ENCODE measurements at regions not wholly inside any gene's neighbourhood (a gene's known extent, or its start where the extent isn't known, plus 50 kb on each side); places are given as distances from the start of the nearest gene placed in this dataset.

DNA sequence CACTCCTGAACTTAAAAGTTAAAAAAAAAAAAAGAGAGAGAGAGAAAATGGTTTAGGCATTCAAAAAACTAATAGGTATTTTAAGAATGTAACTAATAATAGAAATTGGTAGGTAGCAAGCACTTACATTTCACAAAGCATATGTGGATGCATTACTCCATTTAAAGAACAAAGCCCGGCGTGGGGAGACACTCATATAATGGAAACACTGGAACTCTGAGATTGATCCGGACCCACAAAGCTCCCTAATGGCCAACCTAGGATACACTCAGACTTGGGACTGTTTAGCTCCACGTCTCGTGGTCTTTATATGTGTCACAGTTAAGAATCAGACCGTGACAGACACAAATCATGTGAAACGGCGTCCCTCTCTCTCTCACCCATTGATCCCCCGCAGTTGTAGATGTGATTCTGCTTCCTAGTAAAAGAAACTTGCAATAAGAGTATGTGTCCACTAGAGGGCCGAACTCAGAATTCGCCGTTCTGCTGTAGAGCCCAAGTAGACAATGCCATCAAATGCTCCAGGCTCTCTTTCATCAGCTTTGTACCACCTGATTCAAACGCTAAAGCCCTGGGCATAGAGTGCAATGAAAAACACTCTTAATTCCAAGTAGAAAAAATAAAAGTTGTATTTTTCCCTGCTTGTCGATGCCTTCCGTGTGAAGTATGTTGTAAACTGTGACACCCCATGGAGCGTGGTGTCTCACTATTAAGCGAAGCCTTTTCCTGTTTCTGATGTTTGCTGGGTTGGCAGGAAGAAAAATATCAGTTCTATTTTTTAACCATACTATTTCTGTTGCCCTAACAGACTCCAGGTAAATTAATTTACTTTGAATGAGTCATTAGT lies 429.0 kb upstream of the MTPN start:
- H3K23ac ChIP-seq (ENCODE audit: low read depth, low read length) = no peak overlapping the region
- DNase-seq (peak; percentile 53), ATAC-seq (ENCODE audit: low read depth) (peak; percentile 94)
- intact Hi-C loops (cut with micrococcal nuclease) (loop anchor here (1.0 to 5.0 kb wide), 6 partner anchors 281 to 1186 kb away; no protein-coding TSS in a partner anchor), dilution Hi-C loops (cut with HindIII; ENCODE audit: low sequenced_read_pairs, unreplicated experiment) (no loop called here), in situ Hi-C loops (cut with MboI; ENCODE audit: low sequenced_read_pairs) (loop anchor here (25.0 kb wide), 1 partner anchor 1181 kb away; no protein-coding TSS in a partner anchor)
- no peak overlapping the region for H3K4ac ChIP-seq (ENCODE audit: low read depth, low read length)
- no peak overlapping the region for H2AK5ac ChIP-seq (ENCODE audit: low read depth, low read length)
- H2BK5ac ChIP-seq (ENCODE audit: low read depth, low read length, poor library complexity, severe bottlenecking) = no peak overlapping the region
- no peak overlapping the region for H3K4me3 ChIP-seq (ENCODE audit: insufficient read depth, low read depth, low read length)
- no peak overlapping the region for H2BK15ac ChIP-seq (ENCODE audit: low read depth, low read length)
- H3K79me1 ChIP-seq (ENCODE audit: low read depth in 1 of 2, low read length in 2 of 2) = no peaks in the 10 kb centered on the region
- no peak overlapping the region for H4K8ac ChIP-seq (ENCODE audit: low read depth in 2 of 2, low read length in 2 of 2)
- no peak overlapping the region for H2BK20ac ChIP-seq (ENCODE audit: low read depth, low read length)
- no peaks in the 10 kb centered on the region for H3K4me1 ChIP-seq (ENCODE audit: control insufficient read depth, insufficient read depth, low read length)
- WGBS, 2 experiments (ENCODE audit: extremely low coverage in 2 of 2, insufficient read length in 1 of 2) = no CpG with 5 or more reads among the region's 17 CpGs
- no TSS peak for BruUV-seq (replicated peaks)
- 0 out of 2 replicates have a peak overlapping the region, but pooled peaks have one; percentile 43 for H3K14ac ChIP-seq (replicated peaks; ENCODE audit: low read depth, low read length)
- H3K56ac ChIP-seq (ENCODE audit: extremely low read depth, insufficient read depth, low read length) = no peak overlapping the region
- POLR2A ChIA-PET (ENCODE audit: unreplicated experiment) = no interaction called here
- no peaks in the 10 kb centered on the region for H4K20me1 ChIP-seq (ENCODE audit: insufficient read depth, low read length)
- H3K9me3 ChIP-seq (ENCODE audit: control insufficient read depth, insufficient read depth, low read length) = no peaks in the 10 kb centered on the region
- no peak overlapping the region for H3K27ac ChIP-seq (ENCODE audit: insufficient read depth, low read length)
- H3K9me1 ChIP-seq (ENCODE audit: insufficient read depth, low read length) = no peaks in the 10 kb centered on the region
- H3K18ac ChIP-seq (ENCODE audit: low read depth, low read length) = no peak overlapping the region
- H3K4me2 ChIP-seq (ENCODE audit: low read depth, low read length) = peak overlapping the region; percentile 74
- H4K91ac ChIP-seq (ENCODE audit: insufficient read depth, low read depth, low read length) = no peak overlapping the region
- no peak overlapping the region for H2AK9ac ChIP-seq (replicated peaks; ENCODE audit: low read depth, low read length, poor library complexity)
- H3K9ac ChIP-seq (ENCODE audit: low read depth, low read length) = no peak overlapping the region
- no peaks in the 10 kb centered on the region; the same call in 1 of the 2 replicates for H3K27me3 ChIP-seq (ENCODE audit: control insufficient read depth, insufficient read depth, low read length)
- peak overlapping the region; percentile 84 for H2AFZ ChIP-seq (replicated peaks; ENCODE audit: low read length, poor library complexity)
- 0 out of 2 replicates have a peak overlapping the region, but pooled peaks have one; percentile 55 for H2BK120ac ChIP-seq (ENCODE audit: low read depth, low read length)
- no peaks in the 10 kb centered on the region for H3K36me3 ChIP-seq (ENCODE audit: control insufficient read depth, insufficient read depth, low read length)
- H4K5ac ChIP-seq (ENCODE audit: low read depth, low read length) = no peak overlapping the region
- CTCF ChIA-PET = interaction anchor here (0.5 to 1.5 kb wide), 5 partner anchors 14 to 1185 kb away, joined by 3 read pairs; no protein-coding TSS in a partner anchor
- TF ChIP-seq, protein P1, sequence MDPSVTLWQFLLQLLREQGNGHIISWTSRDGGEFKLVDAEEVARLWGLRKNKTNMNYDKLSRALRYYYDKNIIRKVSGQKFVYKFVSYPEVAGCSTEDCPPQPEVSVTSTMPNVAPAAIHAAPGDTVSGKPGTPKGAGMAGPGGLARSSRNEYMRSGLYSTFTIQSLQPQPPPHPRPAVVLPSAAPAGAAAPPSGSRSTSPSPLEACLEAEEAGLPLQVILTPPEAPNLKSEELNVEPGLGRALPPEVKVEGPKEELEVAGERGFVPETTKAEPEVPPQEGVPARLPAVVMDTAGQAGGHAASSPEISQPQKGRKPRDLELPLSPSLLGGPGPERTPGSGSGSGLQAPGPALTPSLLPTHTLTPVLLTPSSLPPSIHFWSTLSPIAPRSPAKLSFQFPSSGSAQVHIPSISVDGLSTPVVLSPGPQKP (IDR thresholded peaks at IDR 0.05; ENCODE audit: borderline replicate concordance, low read depth, low read length) = no peak
- TF ChIP-seq CEBPB (IDR thresholded peaks at IDR 0.05; ENCODE audit: low read depth, low read length) (no peak), CHD1 (IDR thresholded peaks at IDR 0.05; ENCODE audit: low read depth, low read length) (no peak), FOS (IDR thresholded peaks at IDR 0.05; ENCODE audit: low read depth, low read length) (no peak), MAZ (IDR thresholded peaks at IDR 0.05; ENCODE audit: borderline replicate concordance, low read depth, low read length) (no peak), POLR2A (IDR thresholded peaks at IDR 0.05; ENCODE audit: low read depth, low read length) (no peak), NFE2L2 (IDR thresholded peaks at IDR 0.05; ENCODE audit: low read depth, low read length) (no peak), RAD21 (IDR thresholded peaks at IDR 0.05; ENCODE audit: low read length) (peak; percentile 62), RCOR1 (IDR thresholded peaks at IDR 0.05; ENCODE audit: insufficient replicate concordance, low read length) (no peak), RFX5 (IDR thresholded peaks at IDR 0.05; ENCODE audit: low read depth, low read length) (no peak), BHLHE40 (IDR thresholded peaks at IDR 0.05; ENCODE audit: low read depth, low read length) (no peak), MAFK (IDR thresholded peaks at IDR 0.05; ENCODE audit: low read depth, low read length) (no peak), MXI1 (IDR thresholded peaks at IDR 0.05; ENCODE audit: borderline replicate concordance, low read depth, low read length) (no peak)
- TF ChIP-seq, protein P2, sequence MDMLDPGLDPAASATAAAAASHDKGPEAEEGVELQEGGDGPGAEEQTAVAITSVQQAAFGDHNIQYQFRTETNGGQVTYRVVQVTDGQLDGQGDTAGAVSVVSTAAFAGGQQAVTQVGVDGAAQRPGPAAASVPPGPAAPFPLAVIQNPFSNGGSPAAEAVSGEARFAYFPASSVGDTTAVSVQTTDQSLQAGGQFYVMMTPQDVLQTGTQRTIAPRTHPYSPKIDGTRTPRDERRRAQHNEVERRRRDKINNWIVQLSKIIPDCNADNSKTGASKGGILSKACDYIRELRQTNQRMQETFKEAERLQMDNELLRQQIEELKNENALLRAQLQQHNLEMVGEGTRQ (IDR thresholded peaks at IDR 0.05; ENCODE audit: low read depth, low read length) = no peak
- TF ChIP-seq, protein P3, sequence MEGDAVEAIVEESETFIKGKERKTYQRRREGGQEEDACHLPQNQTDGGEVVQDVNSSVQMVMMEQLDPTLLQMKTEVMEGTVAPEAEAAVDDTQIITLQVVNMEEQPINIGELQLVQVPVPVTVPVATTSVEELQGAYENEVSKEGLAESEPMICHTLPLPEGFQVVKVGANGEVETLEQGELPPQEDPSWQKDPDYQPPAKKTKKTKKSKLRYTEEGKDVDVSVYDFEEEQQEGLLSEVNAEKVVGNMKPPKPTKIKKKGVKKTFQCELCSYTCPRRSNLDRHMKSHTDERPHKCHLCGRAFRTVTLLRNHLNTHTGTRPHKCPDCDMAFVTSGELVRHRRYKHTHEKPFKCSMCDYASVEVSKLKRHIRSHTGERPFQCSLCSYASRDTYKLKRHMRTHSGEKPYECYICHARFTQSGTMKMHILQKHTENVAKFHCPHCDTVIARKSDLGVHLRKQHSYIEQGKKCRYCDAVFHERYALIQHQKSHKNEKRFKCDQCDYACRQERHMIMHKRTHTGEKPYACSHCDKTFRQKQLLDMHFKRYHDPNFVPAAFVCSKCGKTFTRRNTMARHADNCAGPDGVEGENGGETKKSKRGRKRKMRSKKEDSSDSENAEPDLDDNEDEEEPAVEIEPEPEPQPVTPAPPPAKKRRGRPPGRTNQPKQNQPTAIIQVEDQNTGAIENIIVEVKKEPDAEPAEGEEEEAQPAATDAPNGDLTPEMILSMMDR (conservative IDR thresholded peaks at IDR 0.05; ENCODE audit: low read depth, low read length) = peak; percentile 68
